ENCODE measurements at regions not wholly inside any gene's neighbourhood (a gene's known extent, or its start where the extent isn't known, plus 50 kb on each side); places are given as distances from the start of the nearest gene placed in this dataset.
"Not testable (repeated sequence)": the region's sequence is repeated elsewhere in the genome, so short reads cannot be mapped to it uniquely, and the experiment has no call there.

GRCh38 chr4:77236806-77237205, 79.8 kb downstream of the CCNG2 start:
- no peak for TF ChIP-seq CTCF (IDR thresholded peaks at IDR 0.05; ENCODE audit: low read depth, low read length, missing control alignments)
- no peak overlapping the region for H3K4me3 ChIP-seq (replicated peaks; ENCODE audit: low read depth, low read length)
- DNase-seq (ENCODE audit: extremely low read depth, low read depth): no peak

GRCh38 chr4:77240469-77241066, 83.6 kb downstream of the CCNG2 start:
- peak; percentile 21 for DNase-seq (ENCODE audit: extremely low read depth, low read depth)
- no peak overlapping the region for H3K4me3 ChIP-seq (replicated peaks; ENCODE audit: low read depth, low read length)
- peak; percentile 77 for TF ChIP-seq CTCF (IDR thresholded peaks at IDR 0.05; ENCODE audit: low read depth, low read length, missing control alignments)

GRCh38 chr4:77248805-77249204, 91.8 kb downstream of the CCNG2 start:
- TF ChIP-seq CTCF (IDR thresholded peaks at IDR 0.05; ENCODE audit: low read depth, low read length, missing control alignments): no peak

GRCh38 chr4:77251751-77252150, 94.7 kb downstream of the CCNG2 start:
- TF ChIP-seq CTCF (IDR thresholded peaks at IDR 0.05; ENCODE audit: low read depth, low read length, missing control alignments): no peak
- DNase-seq (ENCODE audit: extremely low read depth, low read depth): no peak
- H3K4me3 ChIP-seq (replicated peaks; ENCODE audit: low read depth, low read length): no peak overlapping the region

More at GRCh38 chr4:77248805-77249204, 91.8 kb downstream of the CCNG2 start:
- DNase-seq (ENCODE audit: extremely low read depth, low read depth): no peak
- no peak overlapping the region for H3K4me3 ChIP-seq (replicated peaks; ENCODE audit: low read depth, low read length)

GRCh38 chr4:77263247-77263646, 106.2 kb downstream of the CCNG2 start:
- no peak overlapping the region for H3K4me3 ChIP-seq (replicated peaks; ENCODE audit: low read depth, low read length)
- no peak for TF ChIP-seq CTCF (IDR thresholded peaks at IDR 0.05; ENCODE audit: low read depth, low read length, missing control alignments)
- DNase-seq (ENCODE audit: extremely low read depth, low read depth): no peak

- DNase-seq (ENCODE audit: extremely low read depth, low read depth); H3K4me3 ChIP-seq (replicated peaks; ENCODE audit: low read depth, low read length): not testable (repeated sequence)
These were observed 107.0 kb downstream of the CCNG2 start for GRCh38 chr4:77263976-77264375.

- no peak for TF ChIP-seq CTCF (IDR thresholded peaks at IDR 0.05; ENCODE audit: low read depth, low read length, missing control alignments)
- no peak overlapping the region for H3K4me3 ChIP-seq (replicated peaks; ENCODE audit: low read depth, low read length)
- no peak for DNase-seq (ENCODE audit: extremely low read depth, low read depth)
These were observed 107.8 kb downstream of the CCNG2 start for GRCh38 chr4:77264826-77265225.

Data from HFF-Myc (cell line).